Osteocyte (in vitro differentiated cells): ENCODE measurements at regions not wholly inside any gene's neighbourhood (a gene's known extent, or its start where the extent isn't known, plus 50 kb on each side); places are given as distances from the start of the nearest gene placed in this dataset.

Experiments
- DNase-seq: peaks from one replicate; pipeline ENCODE4 v3.0.0; 2021; ENCODE audit warnings: mixed read lengths; ENCODE audit not compliant: unreplicated experiment; ENCODE audit errors: extremely low spot score
- H3K27ac Mint-ChIP-seq: one replicate; pipeline ENCODE4 v1.8.0; 2021; ENCODE audit warnings: mild to moderate bottlenecking, mixed read lengths; ENCODE audit not compliant: unreplicated experiment
- H3K27me3 Mint-ChIP-seq: one replicate; pipeline ENCODE4 v1.8.0; 2021; ENCODE audit warnings: mixed read lengths; ENCODE audit not compliant: unreplicated experiment
- H3K36me3 Mint-ChIP-seq: one replicate; pipeline ENCODE4 v1.8.0; 2021; ENCODE audit warnings: mixed read lengths; ENCODE audit not compliant: unreplicated experiment
- H3K4me1 Mint-ChIP-seq: one replicate; pipeline ENCODE4 v1.8.0; 2021; ENCODE audit warnings: mixed read lengths; ENCODE audit not compliant: unreplicated experiment
- H3K4me3 Mint-ChIP-seq: one replicate; pipeline ENCODE4 v1.8.0; 2021; ENCODE audit warnings: mild to moderate bottlenecking, moderate library complexity, mixed read lengths; ENCODE audit not compliant: unreplicated experiment
- H3K9me3 Mint-ChIP-seq: one replicate; pipeline ENCODE4 v1.8.0; 2021; ENCODE audit warnings: mixed read lengths; ENCODE audit not compliant: unreplicated experiment
- TF ChIP-seq, protein P1 (sequence below): fragments of 200-600 bp; sonication (generic); IDR thresholded peaks from 2 replicates; pipeline ENCODE4 v1.5.0; 2021; ENCODE audit warnings: antibody characterized with exemption, mild to moderate bottlenecking, moderate library complexity

DNA sequence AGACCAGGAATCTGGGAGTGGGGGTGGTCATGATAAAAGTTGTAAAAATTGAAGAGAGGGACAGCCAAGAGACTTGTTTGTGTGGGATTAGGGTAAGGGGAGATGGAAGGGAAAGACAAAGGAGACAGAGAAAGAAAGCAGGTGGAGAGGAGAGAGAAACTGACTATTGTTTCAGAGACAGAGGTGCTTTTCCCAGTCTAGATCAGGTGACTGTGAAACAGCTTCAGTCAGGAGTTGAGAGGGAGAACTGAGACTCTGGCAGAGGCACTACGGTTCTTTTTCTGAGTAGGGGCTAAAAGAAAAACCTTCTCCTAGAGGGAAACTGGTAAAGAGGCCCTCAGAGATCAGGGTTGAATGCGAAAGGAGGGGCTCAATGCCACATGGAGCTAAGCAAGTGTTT is 106.4 kb downstream of the KDR start:
- H3K9me3 Mint-ChIP-seq: no peaks in the 10 kb centered on the region
- DNase-seq: no peak
- peaks cover 9% of the 10 kb centered on the region for H3K27me3 Mint-ChIP-seq
- H3K36me3 Mint-ChIP-seq: no peaks in the 10 kb centered on the region
- H3K4me3 Mint-ChIP-seq: no peak overlapping the region
- TF ChIP-seq, protein P1, sequence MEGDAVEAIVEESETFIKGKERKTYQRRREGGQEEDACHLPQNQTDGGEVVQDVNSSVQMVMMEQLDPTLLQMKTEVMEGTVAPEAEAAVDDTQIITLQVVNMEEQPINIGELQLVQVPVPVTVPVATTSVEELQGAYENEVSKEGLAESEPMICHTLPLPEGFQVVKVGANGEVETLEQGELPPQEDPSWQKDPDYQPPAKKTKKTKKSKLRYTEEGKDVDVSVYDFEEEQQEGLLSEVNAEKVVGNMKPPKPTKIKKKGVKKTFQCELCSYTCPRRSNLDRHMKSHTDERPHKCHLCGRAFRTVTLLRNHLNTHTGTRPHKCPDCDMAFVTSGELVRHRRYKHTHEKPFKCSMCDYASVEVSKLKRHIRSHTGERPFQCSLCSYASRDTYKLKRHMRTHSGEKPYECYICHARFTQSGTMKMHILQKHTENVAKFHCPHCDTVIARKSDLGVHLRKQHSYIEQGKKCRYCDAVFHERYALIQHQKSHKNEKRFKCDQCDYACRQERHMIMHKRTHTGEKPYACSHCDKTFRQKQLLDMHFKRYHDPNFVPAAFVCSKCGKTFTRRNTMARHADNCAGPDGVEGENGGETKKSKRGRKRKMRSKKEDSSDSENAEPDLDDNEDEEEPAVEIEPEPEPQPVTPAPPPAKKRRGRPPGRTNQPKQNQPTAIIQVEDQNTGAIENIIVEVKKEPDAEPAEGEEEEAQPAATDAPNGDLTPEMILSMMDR: no peak
- H3K27ac Mint-ChIP-seq: peak overlapping the region; percentile 5
- peaks cover 4% of the 10 kb centered on the region for H3K4me1 Mint-ChIP-seq

DNA sequence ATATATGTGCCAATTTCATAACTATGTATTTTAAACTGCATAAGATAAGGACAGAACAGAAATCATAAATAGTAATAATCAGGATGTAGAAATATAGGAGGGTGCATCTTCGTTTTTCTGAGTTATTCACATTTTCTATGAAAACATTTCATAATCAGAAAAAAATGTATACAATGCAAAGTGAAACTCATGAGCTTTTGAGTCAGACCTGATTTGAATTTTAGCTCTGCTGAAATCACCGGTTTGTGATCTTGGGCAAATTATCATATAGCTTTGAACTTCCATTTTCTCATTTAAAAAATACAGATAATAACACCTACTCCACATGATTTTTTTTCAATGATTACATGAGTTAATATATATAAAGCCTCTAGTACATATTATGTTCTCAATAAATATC is 106.9 kb downstream of the KDR start:
- Mint-ChIP-seq H3K4me1 (peaks cover 4% of the 10 kb centered on the region), H3K9me3 (no peaks in the 10 kb centered on the region), H3K36me3 (no peaks in the 10 kb centered on the region), H3K27ac (no peak overlapping the region), H3K4me3 (no peak overlapping the region), H3K27me3 (peaks cover 7% of the 10 kb centered on the region)
- TF ChIP-seq, protein P1: no peak
- DNase-seq: no peak

DNA sequence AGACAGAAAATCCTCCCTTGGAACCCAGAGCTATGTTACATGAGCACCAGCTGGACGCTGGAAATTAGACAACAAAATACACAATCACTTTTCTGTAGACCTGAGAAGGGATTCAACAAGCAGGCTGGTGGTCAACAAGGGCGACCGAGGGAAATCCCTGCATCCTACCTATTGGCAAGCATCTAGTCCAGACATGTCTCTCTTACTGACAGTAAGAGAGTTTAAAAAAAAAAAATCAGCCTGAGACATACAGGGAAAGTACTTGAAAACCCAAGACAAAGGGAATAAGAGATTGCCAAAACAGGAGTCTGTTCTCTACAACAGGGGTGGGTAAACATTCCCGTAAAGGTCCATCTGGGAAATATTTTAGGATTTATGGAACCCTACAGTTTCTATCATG is 108.0 kb downstream of the KDR start:
- TF ChIP-seq, protein P1: no peak
- DNase-seq: no peak
- Mint-ChIP-seq H3K27ac (no peak overlapping the region), H3K4me3 (no peak overlapping the region), H3K4me1 (peaks cover 9% of the 10 kb centered on the region), H3K36me3 (no peaks in the 10 kb centered on the region), H3K27me3 (peaks cover 4% of the 10 kb centered on the region), H3K9me3 (no peaks in the 10 kb centered on the region)

DNA sequence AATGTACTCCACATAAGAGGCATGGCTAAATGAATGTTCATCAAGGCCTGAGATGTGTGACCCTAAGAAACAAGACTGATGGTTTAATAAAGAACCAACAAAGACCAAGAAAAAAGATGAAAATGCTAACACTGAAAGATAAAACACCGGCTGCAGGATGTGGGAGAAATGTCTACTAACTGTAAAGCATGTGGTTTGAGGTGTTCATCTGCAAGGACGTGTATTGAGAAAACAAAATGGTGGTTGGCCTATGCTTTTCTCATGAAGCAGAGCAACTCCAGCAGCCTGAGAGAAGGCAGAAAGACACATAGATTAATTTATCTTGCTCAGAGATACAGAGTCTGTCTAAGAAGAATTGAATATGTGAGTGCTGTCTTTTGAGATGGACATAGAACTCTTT is 109.3 kb downstream of the KDR start:
- no peaks in the 10 kb centered on the region for H3K9me3 Mint-ChIP-seq
- H3K27ac Mint-ChIP-seq: no peak overlapping the region
- H3K36me3 Mint-ChIP-seq: no peaks in the 10 kb centered on the region
- no peak overlapping the region for H3K4me3 Mint-ChIP-seq
- H3K27me3 Mint-ChIP-seq: peaks cover 2% of the 10 kb centered on the region
- TF ChIP-seq, protein P1: no peak
- peaks cover 11% of the 10 kb centered on the region for H3K4me1 Mint-ChIP-seq
- no peak for DNase-seq

DNA sequence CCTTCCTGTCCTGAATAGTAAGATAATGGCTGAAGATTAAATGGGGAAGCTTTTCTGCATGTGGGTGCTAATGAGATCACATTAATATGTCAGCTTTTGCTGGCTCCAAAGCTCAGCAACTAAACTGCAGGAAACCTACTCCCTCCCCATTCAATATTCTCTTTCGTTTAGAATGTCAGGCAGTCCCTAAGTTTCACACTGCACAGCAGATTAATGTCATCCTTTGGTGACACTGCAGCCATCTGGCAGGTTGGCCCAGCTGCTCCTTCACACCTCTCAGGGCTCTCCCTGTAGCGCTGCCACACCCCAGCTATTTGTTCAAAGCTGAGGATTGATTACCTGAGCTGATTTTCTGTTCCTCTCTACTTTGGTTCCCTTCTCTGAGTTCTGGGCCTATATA is 110.5 kb downstream of the KDR start:
- DNase-seq: no peak
- Mint-ChIP-seq H3K4me3 (no peak overlapping the region), H3K27me3 (peaks cover 8% of the 10 kb centered on the region), H3K27ac (no peak overlapping the region), H3K4me1 (peaks cover 11% of the 10 kb centered on the region), H3K36me3 (no peaks in the 10 kb centered on the region), H3K9me3 (peaks cover 4% of the 10 kb centered on the region)
- TF ChIP-seq, protein P1: no peak
